ENCODE measurements at regions not wholly inside any gene's neighbourhood (a gene's known extent, or its start where the extent isn't known, plus 50 kb on each side); places are given as distances from the start of the nearest gene placed in this dataset.
A peak's percentile ranks its signal among the peaks of the same experiment; 100 is the strongest.

DNA sequence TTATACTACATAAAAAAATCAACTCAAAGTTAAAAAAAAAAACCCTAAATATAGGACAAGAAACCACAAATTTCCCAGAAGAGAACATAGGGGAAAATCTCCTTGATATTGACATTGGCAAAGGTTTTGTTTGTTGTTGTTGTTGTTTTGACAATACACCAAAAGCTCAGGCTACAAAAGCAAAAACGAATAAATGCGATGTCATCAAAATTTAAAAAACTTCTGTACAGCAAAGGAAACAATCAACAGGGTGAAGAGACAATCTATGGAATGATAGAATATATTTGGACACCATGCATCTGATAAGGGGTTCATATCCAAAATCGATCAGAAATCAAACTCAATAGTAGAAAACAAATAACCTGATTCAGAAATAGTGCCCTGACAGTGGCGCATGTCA is 65.0 kb upstream of the L3MBTL4 start:
- no peak overlapping the region for H3K9ac ChIP-seq (ENCODE audit: insufficient read depth, low read depth, low read length)
- in situ Hi-C loops (cut with HindIII; ENCODE audit: extremely low pct_ligation_motif_present, low pct_unique_long_range_greater_than_20kb) (loop anchor here (10.0 kb wide), 1 partner anchor 605 kb away; no protein-coding TSS in a partner anchor), intact Hi-C loops (cut with micrococcal nuclease; ENCODE audit: unreplicated experiment) (loop anchor here (5.0 kb wide), 2 partner anchors 107 to 242 kb away; no protein-coding TSS in a partner anchor)
- no peak overlapping the region for H3K4me3 ChIP-seq (replicated peaks in 1 of 3; ENCODE audit: insufficient read depth in 1 of 3, low read depth in 2 of 3, low read length in 3 of 3)
- peaks cover 0 to 18% of the 10 kb centered on the region in 2 experiments; a peak in 2 of 5 replicates for H3K27me3 ChIP-seq (ENCODE audit: control insufficient read depth in 1 of 2, insufficient read depth in 2 of 2, low read length in 2 of 2)
- no peak overlapping the region for H3K27ac ChIP-seq (ENCODE audit: extremely low read length, insufficient read depth, low read length)
- no peaks in the 10 kb centered on the region for H4K20me1 ChIP-seq (ENCODE audit: insufficient read depth, low read length)
- CTCF ChIA-PET (ENCODE audit: low intra/inter-chr PET ratio, low total read pairs), result no interaction called here
- no peak for DNase-seq (ENCODE audit: low spot score)
- no peak overlapping the region for H3K4me2 ChIP-seq (ENCODE audit: low read depth, low read length)
- no peaks in the 10 kb centered on the region for H3K79me2 ChIP-seq (ENCODE audit: insufficient read depth, low read length)
- BruUV-seq (replicated peaks), result no TSS peak
- 37% methylated on average over 4 of the region's 4 CpGs for WGBS (ENCODE audit: low lambda C conversion rate)
- POLR2A ChIA-PET, result no interaction called here
- TF ChIP-seq ZNF431 (CRISPR knock-in tag; IDR thresholded peaks at IDR 0.05; ENCODE audit: borderline replicate concordance, low read depth) (no peak), FOSL2 (CRISPR knock-in tag; IDR thresholded peaks at IDR 0.05) (no peak), ZNF12 (CRISPR knock-in tag; IDR thresholded peaks at IDR 0.05) (no peak), MTERF4 (CRISPR knock-in tag; IDR thresholded peaks at IDR 0.05) (no peak), SRSF4 (IDR thresholded peaks at IDR 0.05; ENCODE audit: low read depth, low read length, poor library complexity, severe bottlenecking) (no peak), ATF6 (CRISPR knock-in tag; conservative IDR thresholded peaks at IDR 0.05) (no peak), ZNF503 (CRISPR knock-in tag; IDR thresholded peaks at IDR 0.05) (no peak), XRCC5 (optimal IDR thresholded peaks at IDR 0.05; ENCODE audit: low read length) (no peak), ZNF382 (CRISPR knock-in tag; IDR thresholded peaks at IDR 0.05; ENCODE audit: borderline replicate concordance) (no peak), ZKSCAN1 (IDR thresholded peaks at IDR 0.05; ENCODE audit: low read length) (no peak), MAFK (conservative IDR thresholded peaks at IDR 0.05 in 1 of 2, IDR thresholded peaks at IDR 0.05 in 1 of 2; ENCODE audit: low read length in 2 of 2) (peak; percentile 88 to 95), PTBP1 (IDR thresholded peaks at IDR 0.05; ENCODE audit: low read depth, low read length, poor library complexity, severe bottlenecking) (no peak), MTA3 (CRISPR knock-in tag; IDR thresholded peaks at IDR 0.05) (no peak), FUBP1 (CRISPR knock-in tag; IDR thresholded peaks at IDR 0.05; ENCODE audit: borderline replicate concordance) (no peak), SNAPC2 (CRISPR knock-in tag; IDR thresholded peaks at IDR 0.05) (no peak), NFYB (CRISPR knock-in tag; IDR thresholded peaks at IDR 0.05) (no peak), MAFF (IDR thresholded peaks at IDR 0.05; ENCODE audit: low read depth, low read length) (peak; percentile 92), MNT (IDR thresholded peaks at IDR 0.05) (no peak)
- H2AFZ ChIP-seq (ENCODE audit: low read length), result no peak overlapping the region
- peaks cover 17% of the 10 kb centered on the region for H3K4me1 ChIP-seq (ENCODE audit: insufficient read depth, low read length)
- no peak for ATAC-seq
- H3K9me3 ChIP-seq (ENCODE audit: low read length), result no peaks in the 10 kb centered on the region
- FAIRE-seq, result no peak
- no peaks in the 10 kb centered on the region for H3K36me3 ChIP-seq (replicated peaks in 1 of 2; ENCODE audit: control insufficient read depth in 1 of 2, insufficient read depth in 2 of 2, low read length in 2 of 2)
